Gastroesophageal sphincter (tissue), 4 donors: ENCODE measurements at regions not wholly inside any gene's neighbourhood (a gene's known extent, or its start where the extent isn't known, plus 50 kb on each side); places are given as distances from the start of the nearest gene placed in this dataset.

Experiments used
- ATAC-seq: fragments of 150-250 bp; one replicate; pipeline ENCODE4 v1.9.1; 2016; ENCODE audit warnings: mild to moderate bottlenecking, moderate library complexity
- H3K27ac ChIP-seq, 4 donors: fragments of 200-600 bp; sonication (generic) in 3 of 4; 1 replicate in 3 of 4; 2 replicates in 1 of 4; pipeline ENCODE4 v1.5.1; 2016 to 2019
- H3K27me3 ChIP-seq: fragments of 200-600 bp; sonication (generic); one replicate; pipeline ENCODE4 v1.5.1; 2019
- H3K36me3 ChIP-seq, 2 donors: fragments of 200-600 bp; sonication (generic); one replicate each; pipeline ENCODE4 v1.5.1; 2019; ENCODE audit warnings: control low read depth in 1 of 2
- H3K4me1 ChIP-seq, 3 donors: fragments of 200-600 bp; sonication (generic); 1 replicate in 2 of 3; 2 replicates in 1 of 3; pipeline ENCODE4 v1.5.1; 2016 to 2019; ENCODE audit warnings: control low read depth in 2 of 3
- H3K4me3 ChIP-seq, 2 donors: fragments of 200-600 bp; sonication (generic); one replicate each; pipeline ENCODE4 v1.5.1; 2019; ENCODE audit warnings: mild to moderate bottlenecking in 1 of 2, moderate library complexity in 1 of 2
- H3K9me3 ChIP-seq, 3 donors: fragments of 200-600 bp; sonication (generic); one replicate each; pipeline ENCODE4 v1.5.1; 2017 to 2019; ENCODE audit warnings: control low read depth in 2 of 3
- EP300 ChIP-seq: sonication (generic); formaldehyde crosslinking; IDR thresholded peaks from one replicate; pipeline ENCODE4 v1.6.1; 2017; ENCODE audit warnings: antibody characterized with exemption, mild to moderate bottlenecking
- POLR2A ChIP-seq, 2 donors: fragments of 450-650 bp; IDR thresholded peaks; one replicate each; pipeline ENCODE4 v1.6.1; 2017; ENCODE audit warnings: antibody characterized with exemption in 2 of 2, mild to moderate bottlenecking in 2 of 2, moderate library complexity in 1 of 2
- POLR2AphosphoS5 ChIP-seq: sonication (generic); formaldehyde crosslinking; IDR thresholded peaks from one replicate; pipeline ENCODE4 v1.6.1; 2017; ENCODE audit warnings: antibody characterized with exemption
- WGBS, 2 donors: methylation state at CpG; one replicate each; pipeline ENCODE4 v1.1.5; 2018; ENCODE audit warnings: low coverage in 1 of 2; 5-methylcytosine and 5-hydroxymethylcytosine counted together
- TF ChIP-seq, protein P1 (sequence below), 4 experiments: fragments of 200-600 bp in 2 of 4; fragments of 450-650 bp in 2 of 4; sonication (generic) in 1 of 4; IDR thresholded peaks; one replicate each; pipeline ENCODE4 v1.5.1; 2017 to 2019; ENCODE audit warnings: antibody characterized with exemption in 4 of 4, mild to moderate bottlenecking in 2 of 4, moderate library complexity in 2 of 4

DNA sequence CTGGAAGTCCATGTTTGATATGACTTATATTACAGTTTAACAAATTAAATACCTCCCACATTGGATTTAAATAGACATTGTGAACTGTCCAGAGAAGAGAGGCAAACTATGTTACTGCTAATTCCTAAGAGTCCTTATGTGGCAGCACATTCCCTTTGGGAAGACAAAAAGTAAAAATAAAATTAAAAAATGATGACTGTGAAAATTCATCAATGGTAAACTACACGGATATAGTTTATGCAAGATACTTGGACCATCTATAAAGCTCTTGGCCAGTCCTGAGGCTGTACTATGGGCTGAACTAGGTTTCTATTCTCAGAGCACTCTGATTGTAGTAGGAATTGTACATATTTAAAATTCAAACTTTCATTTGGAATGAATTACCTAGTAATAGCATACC lies 206.4 kb downstream of the LRRK2 start:
- no peak for ATAC-seq
- WGBS, 2 donors: 35 to 47% methylated on average over 1 of the region's 1 CpG
- Histone ChIP-seq H3K27me3 (no peaks in the 10 kb centered on the region), H3K4me3 (no peak overlapping the region), H3K36me3 (no peaks in the 10 kb centered on the region), H3K27ac (no peak overlapping the region), H3K9me3 (no peaks in the 10 kb centered on the region), H3K4me1 (no peaks in the 10 kb centered on the region)
- TF ChIP-seq POLR2AphosphoS5 (no peak), EP300 (no peak), POLR2A (IDR thresholded peaks at IDR 0.05) (no peak)
- TF ChIP-seq, protein P1, sequence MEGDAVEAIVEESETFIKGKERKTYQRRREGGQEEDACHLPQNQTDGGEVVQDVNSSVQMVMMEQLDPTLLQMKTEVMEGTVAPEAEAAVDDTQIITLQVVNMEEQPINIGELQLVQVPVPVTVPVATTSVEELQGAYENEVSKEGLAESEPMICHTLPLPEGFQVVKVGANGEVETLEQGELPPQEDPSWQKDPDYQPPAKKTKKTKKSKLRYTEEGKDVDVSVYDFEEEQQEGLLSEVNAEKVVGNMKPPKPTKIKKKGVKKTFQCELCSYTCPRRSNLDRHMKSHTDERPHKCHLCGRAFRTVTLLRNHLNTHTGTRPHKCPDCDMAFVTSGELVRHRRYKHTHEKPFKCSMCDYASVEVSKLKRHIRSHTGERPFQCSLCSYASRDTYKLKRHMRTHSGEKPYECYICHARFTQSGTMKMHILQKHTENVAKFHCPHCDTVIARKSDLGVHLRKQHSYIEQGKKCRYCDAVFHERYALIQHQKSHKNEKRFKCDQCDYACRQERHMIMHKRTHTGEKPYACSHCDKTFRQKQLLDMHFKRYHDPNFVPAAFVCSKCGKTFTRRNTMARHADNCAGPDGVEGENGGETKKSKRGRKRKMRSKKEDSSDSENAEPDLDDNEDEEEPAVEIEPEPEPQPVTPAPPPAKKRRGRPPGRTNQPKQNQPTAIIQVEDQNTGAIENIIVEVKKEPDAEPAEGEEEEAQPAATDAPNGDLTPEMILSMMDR (IDR thresholded peaks at IDR 0.05): no peak

DNA sequence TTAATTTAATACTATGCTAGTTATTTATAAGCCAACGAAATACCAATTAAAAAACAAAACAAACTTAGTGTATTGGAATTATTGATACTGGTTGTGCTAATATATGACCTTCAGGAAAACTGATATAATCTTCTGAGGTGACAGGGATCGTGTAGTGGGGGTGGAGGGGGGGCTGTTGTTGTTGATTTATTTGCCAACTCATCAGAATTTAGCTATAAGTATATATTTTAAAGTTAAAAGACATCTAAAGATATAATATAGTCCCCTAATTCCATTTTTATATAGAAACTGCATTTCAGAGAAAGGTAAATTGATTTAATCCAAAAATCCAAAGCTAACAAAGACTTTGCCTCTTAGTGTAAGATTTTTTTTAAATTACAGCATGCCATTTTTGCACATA lies 210.5 kb downstream of the LRRK2 start:
- TF ChIP-seq, protein P1 (IDR thresholded peaks at IDR 0.05): no peak
- TF ChIP-seq EP300 (no peak), POLR2AphosphoS5 (no peak), POLR2A (IDR thresholded peaks at IDR 0.05) (no peak)
- WGBS, 2 donors: 59 to 64% methylated on average over 2 of the region's 2 CpGs
- Histone ChIP-seq H3K27me3 (no peaks in the 10 kb centered on the region), H3K36me3 (no peaks in the 10 kb centered on the region), H3K4me3 (no peak overlapping the region), H3K9me3 (no peaks in the 10 kb centered on the region), H3K27ac (no peak overlapping the region), H3K4me1 (no peaks in the 10 kb centered on the region)
- no peak for ATAC-seq

DNA sequence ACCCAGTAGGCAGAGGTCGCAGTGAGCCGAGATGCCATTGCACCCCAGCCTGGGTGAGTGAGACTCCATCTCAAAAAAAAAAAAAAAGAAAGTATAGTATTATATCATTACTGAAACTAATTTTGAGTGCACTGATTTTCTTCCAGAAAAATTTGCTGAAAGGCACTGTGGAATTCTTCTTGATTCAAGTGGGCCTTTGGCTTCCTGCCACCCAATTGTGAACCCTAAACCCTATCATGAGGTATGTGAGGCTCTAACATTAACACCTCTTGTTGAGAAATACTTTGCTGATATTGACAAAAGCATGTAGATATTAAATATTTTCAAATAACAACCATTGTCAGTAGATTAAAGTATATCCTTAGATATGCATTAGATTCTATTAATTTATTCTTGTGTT lies 211.2 kb downstream of the LRRK2 start:
- 94 to 100% methylated on average over 1 to 2 of the region's 2 CpGs for WGBS, 2 donors
- Histone ChIP-seq H3K36me3 (no peaks in the 10 kb centered on the region), H3K27ac (no peak overlapping the region), H3K9me3 (no peaks in the 10 kb centered on the region), H3K4me3 (no peak overlapping the region), H3K4me1 (no peaks in the 10 kb centered on the region), H3K27me3 (no peaks in the 10 kb centered on the region)
- TF ChIP-seq, protein P1 (IDR thresholded peaks at IDR 0.05): no peak
- TF ChIP-seq POLR2AphosphoS5 (no peak), POLR2A (IDR thresholded peaks at IDR 0.05) (no peak), EP300 (no peak)
- ATAC-seq: no peak

DNA sequence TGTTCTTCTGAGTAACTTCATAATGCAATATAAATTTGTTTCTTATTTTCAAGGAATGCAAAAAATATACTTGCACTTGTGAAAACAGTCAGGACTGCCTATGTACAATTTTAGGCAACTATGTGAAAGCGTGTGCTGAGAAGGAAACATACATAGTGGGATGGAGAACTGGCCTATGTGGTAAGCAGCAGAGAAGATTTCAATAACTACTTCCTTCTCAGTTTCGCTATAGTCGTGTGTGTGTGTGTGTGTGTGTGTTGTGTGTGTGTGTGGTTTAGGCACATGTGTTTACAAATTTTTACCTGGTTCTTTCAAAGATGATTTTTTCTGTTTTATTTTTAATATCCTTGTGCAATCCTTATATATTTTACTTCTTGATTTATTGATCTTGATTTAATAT lies 211.8 kb downstream of the LRRK2 start:
- no peaks in the 10 kb centered on the region for H3K27me3 ChIP-seq
- WGBS, 2 donors: 87 to 90% methylated on average over 3 of the region's 3 CpGs
- ATAC-seq: no peak
- no peaks in the 10 kb centered on the region for H3K9me3 ChIP-seq
- H3K36me3 ChIP-seq: no peaks in the 10 kb centered on the region
- no peaks in the 10 kb centered on the region for H3K4me1 ChIP-seq
- H3K4me3 ChIP-seq: no peak overlapping the region
- no peak overlapping the region for H3K27ac ChIP-seq
- TF ChIP-seq POLR2AphosphoS5 (no peak), EP300 (no peak), POLR2A (IDR thresholded peaks at IDR 0.05) (no peak)
- TF ChIP-seq, protein P1 (IDR thresholded peaks at IDR 0.05): no peak

DNA sequence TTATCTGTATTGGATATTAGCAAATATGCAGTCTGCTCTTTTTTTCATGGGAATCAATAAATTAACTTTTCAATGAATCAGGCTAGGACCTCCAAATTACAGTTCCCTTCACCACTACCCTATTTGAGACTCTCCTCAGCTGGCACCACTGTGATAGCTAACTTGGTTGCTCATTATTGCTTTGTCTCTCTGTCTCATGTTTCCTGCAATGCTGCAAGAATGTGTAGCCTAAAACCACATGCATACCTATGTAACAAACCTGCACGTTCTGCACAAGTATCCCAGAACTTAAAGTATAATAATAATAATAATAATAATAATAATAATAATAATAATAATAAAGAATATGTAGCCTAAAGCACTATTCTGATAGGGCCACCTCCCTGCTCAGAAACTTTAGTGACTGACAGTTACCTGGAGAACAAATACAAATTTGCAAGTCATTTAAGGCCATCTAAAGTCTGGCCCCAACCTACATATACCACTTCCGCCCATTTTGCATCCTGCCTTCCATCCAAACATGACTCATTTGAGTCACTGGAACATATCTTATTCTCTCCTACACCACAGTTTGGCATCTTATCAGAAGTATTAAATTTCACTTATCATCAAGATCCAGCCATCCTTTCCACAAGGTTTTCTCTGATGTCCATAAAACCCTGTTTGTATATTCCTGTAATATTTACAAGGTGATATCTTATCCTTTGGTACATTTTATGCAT lies 215.1 kb downstream of the LRRK2 start:
- H3K9me3 ChIP-seq: no peaks in the 10 kb centered on the region
- TF ChIP-seq, protein P1 (IDR thresholded peaks at IDR 0.05): no peak
- H3K36me3 ChIP-seq: no peaks in the 10 kb centered on the region
- H3K27me3 ChIP-seq: no peaks in the 10 kb centered on the region
- no peak overlapping the region for H3K4me3 ChIP-seq
- no peaks in the 10 kb centered on the region for H3K4me1 ChIP-seq
- 57 to 88% methylated on average over 1 to 2 of the region's 2 CpGs for WGBS, 2 donors
- H3K27ac ChIP-seq: no peak overlapping the region
- no peak for ATAC-seq
